Fibroblast of peridontal ligament (primary cell): ENCODE measurements at regions not wholly inside any gene's neighbourhood (a gene's known extent, or its start where the extent isn't known, plus 50 kb on each side); places are given as distances from the start of the nearest gene placed in this dataset.
"Not testable (repeated sequence)": the region's sequence is repeated elsewhere in the genome, so short reads cannot be mapped to it uniquely, and the experiment has no call there.

Experiments
- DNase-seq: peaks from one replicate; pipeline ENCODE4 v3.0.0-alpha.2; 2010; ENCODE audit errors: extremely low read depth

- DNase-seq: no peak
These were observed 93.4 kb downstream of the BLID start for GRCh38 chr11:122022646-122023045.

- no peak for DNase-seq
These were observed 95.1 kb downstream of the BLID start for GRCh38 chr11:122020902-122021301.

DNA sequence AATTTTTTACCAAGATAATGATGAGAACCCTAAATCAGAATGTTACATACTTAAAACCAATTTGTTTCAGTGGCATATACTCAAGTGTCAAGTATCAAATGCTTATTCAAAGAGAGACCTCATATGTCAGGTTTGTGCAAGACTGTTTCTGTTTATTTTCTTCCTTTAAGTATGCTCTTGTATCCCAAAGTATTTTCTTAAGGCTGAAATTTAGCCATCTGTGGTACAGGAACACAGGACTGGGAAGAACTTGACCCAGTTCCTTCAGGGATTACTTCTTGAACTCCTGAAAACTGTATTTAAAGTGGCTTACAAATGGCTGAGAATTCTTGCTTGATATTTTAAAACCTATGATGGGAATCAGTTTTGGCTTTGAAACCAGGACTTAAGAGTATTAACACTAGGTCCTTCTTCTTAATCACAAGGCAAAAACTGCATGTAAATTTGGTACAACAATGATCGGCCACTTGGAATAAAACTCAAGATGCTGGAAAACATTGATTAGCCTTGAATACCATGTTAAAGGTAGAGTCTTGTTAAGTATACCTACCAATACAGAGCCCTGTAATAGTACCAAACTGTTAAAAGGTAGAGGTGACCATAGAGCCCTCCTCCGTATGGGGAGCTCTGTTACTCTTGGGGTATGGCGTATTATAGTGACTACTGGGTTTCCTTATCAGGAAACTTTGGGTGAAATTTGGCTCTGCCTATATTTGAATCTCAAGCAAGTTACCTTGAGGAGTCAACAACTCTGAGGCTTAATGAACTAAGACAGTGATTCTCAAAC lies 95.9 kb downstream of the BLID start:
- peak; percentile 41 for DNase-seq

DNA sequence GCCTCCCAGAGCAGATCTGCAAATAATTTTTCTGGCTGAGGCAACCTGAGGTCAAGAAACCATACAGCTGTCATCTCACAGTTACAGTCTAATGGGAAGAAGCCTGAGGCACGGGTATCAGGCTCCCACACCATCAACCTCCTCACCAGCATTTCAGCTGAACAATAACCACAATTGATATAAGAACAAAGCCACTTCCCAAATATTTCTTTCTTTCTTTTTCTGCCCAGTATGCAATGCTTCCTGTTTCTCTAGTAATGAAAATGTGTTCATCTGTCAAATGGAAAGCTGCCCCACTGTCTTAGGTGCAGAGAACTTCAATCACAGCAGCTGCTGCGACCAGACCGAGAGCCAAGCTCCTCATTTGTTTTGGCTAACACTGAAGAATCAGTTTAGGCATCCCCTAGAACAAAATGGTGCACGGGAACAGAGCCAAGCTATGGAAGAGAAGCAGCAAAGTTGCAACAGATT lies 108.4 kb downstream of the BLID start:
- DNase-seq: peak; percentile 69

- no peak for DNase-seq
These were observed 111.6 kb downstream of the BLID start for GRCh38 chr11:122004446-122004845.

DNA sequence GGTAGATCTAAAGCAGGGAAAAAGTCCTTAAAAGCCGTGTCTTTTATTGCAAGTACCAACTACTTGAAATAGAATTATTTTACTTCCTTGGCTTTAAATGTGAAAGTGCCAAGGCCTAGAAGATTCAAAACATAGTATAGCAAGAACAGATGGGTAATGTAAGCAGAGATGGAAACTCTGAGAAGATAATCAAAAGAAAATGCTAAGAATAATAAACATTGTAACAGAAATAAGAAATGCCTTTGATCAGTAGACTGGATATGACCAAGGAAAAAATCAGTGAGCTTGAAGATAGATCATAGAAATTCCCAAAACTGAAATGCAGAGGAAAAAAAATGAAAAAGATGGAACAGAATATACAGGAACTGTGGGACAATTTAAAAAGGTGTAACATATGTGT lies 113.1 kb downstream of the BLID start:
- peak; percentile 57 for DNase-seq

- no peak for DNase-seq
These were observed 114.0 kb downstream of the BLID start for GRCh38 chr11:122002047-122002446.

- no peak for DNase-seq
These were observed 116.4 kb downstream of the BLID start for GRCh38 chr11:121999651-122000050.

- DNase-seq: no peak
These were observed 119.4 kb downstream of the BLID start for GRCh38 chr11:121996574-121996973.

GRCh38 chr11:121983901-121984300 lies 132.1 kb downstream of the BLID start:
- no peak for DNase-seq

GRCh38 chr11:121977914-121978313 lies 138.1 kb downstream of the BLID start:
- peak; percentile 45 for DNase-seq

- peak; percentile 26 for DNase-seq
These were observed 147.4 kb downstream of the BLID start for GRCh38 chr11:121968638-121969037.

- DNase-seq: no peak
These were observed 148.8 kb downstream of the BLID start for GRCh38 chr11:121967131-121967704.

DNA sequence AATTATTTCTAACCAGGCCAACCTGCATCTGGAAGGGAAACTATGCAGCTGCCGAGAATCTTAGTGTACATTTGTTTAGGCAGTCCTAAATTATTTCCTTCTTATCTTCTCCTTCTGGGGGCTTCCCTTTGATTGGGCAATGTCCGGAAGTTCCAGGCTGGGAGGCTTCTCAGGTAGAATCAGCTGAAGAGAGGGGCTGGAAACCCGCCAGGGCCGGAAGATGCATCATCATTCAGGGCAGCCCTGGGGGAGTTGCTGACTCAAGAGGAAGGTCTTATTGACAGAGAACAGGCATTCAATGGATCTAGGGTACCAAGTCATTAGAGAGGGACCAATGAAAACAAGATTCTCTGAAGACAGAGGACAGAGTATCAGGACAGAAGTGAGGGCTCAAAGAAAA lies 150.7 kb downstream of the BLID start:
- DNase-seq: peak; percentile 6

GRCh38 chr11:121964591-121964990 lies 151.4 kb downstream of the BLID start:
- peak; percentile 23 for DNase-seq

DNA sequence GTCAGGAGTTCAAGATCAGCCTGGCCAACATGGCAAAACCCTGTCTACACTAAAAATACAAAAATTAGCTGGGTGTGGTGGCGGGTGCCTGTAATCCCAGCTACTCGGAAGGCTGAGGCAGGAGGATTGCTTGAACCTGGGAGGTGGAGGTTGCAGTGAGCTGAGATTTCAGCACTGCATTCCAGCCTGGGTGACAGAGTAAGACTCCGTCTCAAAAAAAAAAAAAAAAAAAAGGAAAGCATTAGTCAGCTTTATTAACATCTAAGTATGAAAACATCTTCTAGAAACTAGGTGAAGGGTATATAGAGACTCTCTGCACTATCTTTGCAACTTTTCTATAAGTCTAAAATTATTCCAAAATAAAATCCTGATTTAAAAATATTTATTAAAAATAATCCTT lies 152.2 kb downstream of the BLID start:
- not testable (repeated sequence) for DNase-seq

- peak; percentile 51 for DNase-seq
These were observed 154.7 kb downstream of the BLID start for GRCh38 chr11:121961321-121961801.

DNA sequence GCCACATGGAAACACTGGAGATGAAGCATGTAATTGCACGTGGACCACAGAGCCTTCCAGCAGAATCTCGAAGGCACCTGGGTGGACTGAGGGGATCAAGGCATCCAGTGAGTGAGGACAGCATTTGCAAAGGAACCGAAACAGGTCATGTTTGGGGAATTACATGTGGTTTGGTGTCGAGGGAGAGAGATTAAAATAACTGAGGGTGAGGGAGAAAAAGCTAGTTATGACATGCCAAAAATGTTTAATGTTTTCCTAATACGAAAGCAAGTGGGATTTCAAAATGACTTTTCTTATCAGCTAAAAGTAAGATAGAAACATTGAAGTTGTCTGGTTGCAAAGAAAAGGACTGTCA lies 157.1 kb downstream of the BLID start:
- no peak for DNase-seq

GRCh38 chr11:121958323-121958970 lies 157.6 kb downstream of the BLID start:
- no peak for DNase-seq

DNA sequence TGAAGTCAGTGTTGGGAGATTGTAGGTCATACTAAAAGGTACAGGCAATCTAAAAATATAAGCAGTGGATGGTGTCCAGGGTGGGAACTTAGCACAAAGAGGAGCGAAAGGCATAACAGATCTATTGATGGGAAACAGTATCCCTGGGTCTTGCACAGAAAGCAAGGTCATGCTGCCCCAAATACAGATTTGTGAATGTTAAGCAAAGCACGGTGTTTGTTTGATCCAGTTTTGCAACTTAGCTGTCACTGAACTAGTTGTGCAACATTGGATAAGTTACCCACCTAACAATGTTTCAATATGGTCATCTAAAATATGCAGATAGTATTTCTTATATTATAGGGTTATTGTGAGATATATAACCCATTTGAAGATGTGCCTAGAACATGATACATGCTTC lies 162.9 kb downstream of the BLID start:
- DNase-seq: no peak

- no peak for DNase-seq
These were observed 165.9 kb downstream of the BLID start for GRCh38 chr11:121950160-121950559.

- no peak for DNase-seq
These were observed 169.5 kb downstream of the BLID start for GRCh38 chr11:121946514-121946913.
